Keratinocyte (primary cell): ENCODE measurements at regions not wholly inside any gene's neighbourhood (a gene's known extent, or its start where the extent isn't known, plus 50 kb on each side); places are given as distances from the start of the nearest gene placed in this dataset.
"Not testable (repeated sequence)": the region's sequence is repeated elsewhere in the genome, so short reads cannot be mapped to it uniquely, and the experiment has no call there.

Experiments
- DNase-seq: peaks from one replicate; pipeline ENCODE4 v3.0.0-alpha.2; 2011; ENCODE audit warnings: low read depth, missing footprints, low spot score
- FAIRE-seq: peaks from 2 replicates; lab custom pipeline; 2011; peaks lifted over from hg19 to GRCh38; lab: Jason Lieb, UNC
- H2AFZ ChIP-seq: 2 replicates; pipeline ENCODE4 v1.6.0; 2012; ENCODE audit warnings: low read length, control low read depth, inconsistent platforms; ENCODE audit not compliant: control insufficient read depth
- H3K27ac ChIP-seq: 2 replicates; pipeline ENCODE4 v1.5.1; 2011; ENCODE audit warnings: low read length; ENCODE audit not compliant: control insufficient read depth, insufficient read depth
- H3K27me3 ChIP-seq: 3 replicates; pipeline ENCODE4 v1.6.0; 2011; ENCODE audit warnings: low read length; ENCODE audit not compliant: control insufficient read depth, insufficient read depth; ENCODE audit errors: extremely low read depth
- H3K36me3 ChIP-seq, 2 experiments: 2 replicates in 1 of 2; 3 replicates in 1 of 2; pipeline ENCODE4 v1.5.1; 2011; ENCODE audit warnings: low read length in 2 of 2, mild to moderate bottlenecking in 1 of 2; ENCODE audit not compliant: control insufficient read depth in 2 of 2, insufficient read depth in 2 of 2; ENCODE audit errors: extremely low read depth in 1 of 2
- H3K4me1 ChIP-seq: 3 replicates; pipeline ENCODE4 v1.5.1; 2011; ENCODE audit warnings: low read length; ENCODE audit not compliant: control insufficient read depth, insufficient read depth; ENCODE audit errors: extremely low read depth
- H3K4me2 ChIP-seq: 3 replicates; pipeline ENCODE4 v1.6.0; 2011; ENCODE audit warnings: low read depth, low read length; ENCODE audit not compliant: control insufficient read depth, insufficient read depth; ENCODE audit errors: extremely low read depth
- H3K4me3 ChIP-seq, 3 experiments: fragments of 200-600 bp in 1 of 3; sonication (generic) in 1 of 3; 2 replicates in 2 of 3; 3 replicates in 1 of 3; pipeline ENCODE4 v1.5.1; 2011 to 2016; ENCODE audit warnings: low read length in 3 of 3, mild to moderate bottlenecking in 3 of 3, control low read depth in 2 of 3, inconsistent platforms in 1 of 3, low read depth in 1 of 3, mixed read lengths in 1 of 3, mixed run types in 1 of 3, moderate library complexity in 1 of 3; ENCODE audit not compliant: control insufficient read depth in 2 of 3, insufficient read depth in 2 of 3; ENCODE audit errors: extremely low read depth in 1 of 3
- H3K79me2 ChIP-seq: 2 replicates; pipeline ENCODE4 v1.6.0; 2012; ENCODE audit warnings: low read length; ENCODE audit not compliant: control insufficient read depth, insufficient read depth
- H3K9ac ChIP-seq: 3 replicates; pipeline ENCODE4 v1.6.0; 2011; ENCODE audit warnings: low read length; ENCODE audit not compliant: control insufficient read depth, insufficient read depth; ENCODE audit errors: extremely low read depth
- H3K9me1 ChIP-seq: 3 replicates; pipeline ENCODE4 v1.6.0; 2011; ENCODE audit warnings: low read length; ENCODE audit not compliant: control insufficient read depth, insufficient read depth; ENCODE audit errors: extremely low read depth
- H3K9me3 ChIP-seq: 2 replicates; pipeline ENCODE4 v1.5.1; 2012; ENCODE audit warnings: low read depth, low read length; ENCODE audit not compliant: control insufficient read depth
- H4K20me1 ChIP-seq: 3 replicates; pipeline ENCODE4 v1.6.0; 2011; ENCODE audit warnings: low read length; ENCODE audit not compliant: control insufficient read depth, insufficient read depth; ENCODE audit errors: extremely low read depth
- EZH2 ChIP-seq: IDR thresholded peaks from one replicate; pipeline ENCODE4 v1.6.1; 2012; ENCODE audit warnings: inconsistent platforms, mild to moderate bottlenecking, low read length, moderate library complexity
- dilution Hi-C: fragments of 300-500 bp; cut with MboI; formaldehyde crosslinking; loops from one replicate; pipeline ENCODE4 v1.7.0; 2020; ENCODE audit warnings: low sequenced_read_pairs; ENCODE audit not compliant: extremely low pct_ligation_motif_present
- TF ChIP-seq, protein P1 (sequence below), 3 experiments: IDR thresholded peaks in 1 of 3; conservative IDR thresholded peaks in 1 of 3; optimal IDR thresholded peaks in 1 of 3; 2 replicates in 2 of 3; 3 replicates in 1 of 3; pipeline versions ENCODE3 to v1.5.1; 2011; ENCODE audit warnings: low read length in 3 of 3, mild to moderate bottlenecking in 3 of 3, moderate library complexity in 2 of 3, control low read depth in 1 of 3, inconsistent platforms in 1 of 3; ENCODE audit not compliant: insufficient read depth in 2 of 3; ENCODE audit errors: extremely low read depth in 1 of 3

DNA sequence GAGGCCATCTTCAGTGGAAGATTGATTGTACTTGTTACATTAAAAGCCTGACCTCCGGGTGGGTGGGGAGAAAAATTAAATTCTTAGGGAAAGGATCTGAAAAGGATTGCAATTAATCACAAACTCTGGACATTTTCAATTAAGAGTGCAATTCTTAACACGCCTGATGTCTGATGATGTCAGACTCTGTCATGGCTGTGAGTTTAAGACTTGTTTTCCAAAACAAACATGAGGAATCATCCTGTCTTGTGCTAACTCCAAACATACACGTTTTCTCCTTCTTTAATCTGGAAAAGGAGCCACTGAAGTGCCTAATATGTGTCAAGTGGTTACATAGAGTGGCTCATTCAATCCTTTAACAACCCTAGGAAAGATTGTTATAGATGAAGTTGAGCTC lies 60.4 kb upstream of the SMIM23 start:
- Histone ChIP-seq H4K20me1 (no peaks in the 10 kb centered on the region), H3K4me1 (no peaks in the 10 kb centered on the region), H3K36me3 (no peaks in the 10 kb centered on the region), H3K4me3 (no peak overlapping the region), H3K27me3 (peaks cover 4% of the 10 kb centered on the region), H3K4me2 (no peak overlapping the region), H3K27ac (no peak overlapping the region), H3K79me2 (no peaks in the 10 kb centered on the region), H3K9me3 (no peaks in the 10 kb centered on the region), H3K9me1 (no peaks in the 10 kb centered on the region), H2AFZ (no peak overlapping the region), H3K9ac (no peak overlapping the region)
- dilution Hi-C loops, result no loop called here
- DNase-seq, result no peak
- TF ChIP-seq EZH2, result no peak
- TF ChIP-seq, protein P1, sequence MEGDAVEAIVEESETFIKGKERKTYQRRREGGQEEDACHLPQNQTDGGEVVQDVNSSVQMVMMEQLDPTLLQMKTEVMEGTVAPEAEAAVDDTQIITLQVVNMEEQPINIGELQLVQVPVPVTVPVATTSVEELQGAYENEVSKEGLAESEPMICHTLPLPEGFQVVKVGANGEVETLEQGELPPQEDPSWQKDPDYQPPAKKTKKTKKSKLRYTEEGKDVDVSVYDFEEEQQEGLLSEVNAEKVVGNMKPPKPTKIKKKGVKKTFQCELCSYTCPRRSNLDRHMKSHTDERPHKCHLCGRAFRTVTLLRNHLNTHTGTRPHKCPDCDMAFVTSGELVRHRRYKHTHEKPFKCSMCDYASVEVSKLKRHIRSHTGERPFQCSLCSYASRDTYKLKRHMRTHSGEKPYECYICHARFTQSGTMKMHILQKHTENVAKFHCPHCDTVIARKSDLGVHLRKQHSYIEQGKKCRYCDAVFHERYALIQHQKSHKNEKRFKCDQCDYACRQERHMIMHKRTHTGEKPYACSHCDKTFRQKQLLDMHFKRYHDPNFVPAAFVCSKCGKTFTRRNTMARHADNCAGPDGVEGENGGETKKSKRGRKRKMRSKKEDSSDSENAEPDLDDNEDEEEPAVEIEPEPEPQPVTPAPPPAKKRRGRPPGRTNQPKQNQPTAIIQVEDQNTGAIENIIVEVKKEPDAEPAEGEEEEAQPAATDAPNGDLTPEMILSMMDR (optimal IDR thresholded peaks at IDR 0.05 in 1 of 3, IDR thresholded peaks at IDR 0.05 in 1 of 3, conservative IDR thresholded peaks at IDR 0.05 in 1 of 3; ENCODE audit: extremely low read depth in 1 of 3, insufficient read depth in 2 of 3, low read length in 3 of 3), result no peak
- FAIRE-seq, result no peak

DNA sequence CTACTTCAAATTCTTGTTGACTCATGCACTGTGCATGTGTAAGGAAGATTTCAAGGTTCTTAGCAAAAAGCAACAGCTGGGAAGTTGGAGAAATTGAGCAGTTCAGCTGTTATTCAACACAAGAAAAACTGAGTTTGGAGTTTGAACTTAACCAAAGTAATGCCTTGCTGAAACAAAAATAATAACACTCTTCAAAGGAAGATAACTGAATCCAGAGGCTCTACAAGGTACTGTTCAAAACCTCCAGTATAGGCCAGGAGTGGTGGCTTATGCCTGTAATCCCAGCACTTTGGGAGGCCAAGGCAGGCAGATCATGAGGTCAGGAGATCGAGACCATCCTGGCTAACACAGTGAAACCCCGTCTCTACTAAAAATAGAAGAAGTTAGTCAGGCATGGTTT lies 58.8 kb upstream of the SMIM23 start:
- H4K20me1 ChIP-seq, H3K79me2 ChIP-seq, FAIRE-seq, H3K9me1 ChIP-seq, H3K9ac ChIP-seq, H3K4me1 ChIP-seq, H3K27ac ChIP-seq, H3K27me3 ChIP-seq, dilution Hi-C loops, H3K9me3 ChIP-seq, DNase-seq, H2AFZ ChIP-seq, H3K36me3 ChIP-seq, H3K4me3 ChIP-seq, H3K4me2 ChIP-seq: not testable (repeated sequence)

DNA sequence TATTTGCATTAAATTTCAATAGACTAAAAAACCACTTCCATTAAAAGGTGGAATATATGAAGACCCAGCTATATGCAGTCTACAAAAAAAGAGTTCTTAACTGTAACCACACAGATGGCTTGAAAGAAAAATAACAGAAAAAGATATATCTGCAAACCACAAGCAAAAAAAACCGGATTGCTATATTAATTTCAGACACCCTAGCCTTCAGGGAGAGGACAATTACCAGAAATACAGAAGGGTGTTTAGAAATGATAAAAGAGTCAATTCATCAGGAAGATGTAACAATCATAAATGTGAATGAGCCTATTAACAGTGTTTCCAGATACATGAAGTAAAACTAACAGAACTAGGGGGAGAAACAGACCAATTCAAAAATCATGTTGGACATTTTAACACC lies 56.9 kb upstream of the SMIM23 start:
- Histone ChIP-seq H3K9me1 (no peaks in the 10 kb centered on the region), H3K4me1 (no peaks in the 10 kb centered on the region), H3K4me3 (no peak overlapping the region), H3K27me3 (no peaks in the 10 kb centered on the region), H3K4me2 (no peak overlapping the region), H3K9ac (no peak overlapping the region), H3K36me3 (no peaks in the 10 kb centered on the region), H3K27ac (no peak overlapping the region), H3K9me3 (no peaks in the 10 kb centered on the region), H3K79me2 (no peaks in the 10 kb centered on the region), H2AFZ (no peak overlapping the region), H4K20me1 (no peaks in the 10 kb centered on the region)
- no peak for FAIRE-seq
- TF ChIP-seq, protein P1 (optimal IDR thresholded peaks at IDR 0.05 in 1 of 3, IDR thresholded peaks at IDR 0.05 in 1 of 3, conservative IDR thresholded peaks at IDR 0.05 in 1 of 3; ENCODE audit: extremely low read depth in 1 of 3, insufficient read depth in 2 of 3, low read length in 3 of 3), result no peak
- TF ChIP-seq EZH2, result no peak
- DNase-seq, result no peak
- dilution Hi-C loops, result no loop called here
